Endothelial cell of umbilical vein (primary cell): ENCODE measurements at regions not wholly inside any gene's neighbourhood (a gene's known extent, or its start where the extent isn't known, plus 50 kb on each side); places are given as distances from the start of the nearest gene placed in this dataset.

Source experiments
- BruUV-seq: library from RNA; stranded (reverse); fragments of 400-500 nt; replicated peaks from 2 replicates; lab custom pipeline; 2021; lab: Mats Ljungman, UMichigan
- CTCF ChIA-PET: fragments of 300-600, 350-600 bp; sonication (Branson Sonifier 250); formaldehyde crosslinking; loops from one replicate; lab custom pipeline; 2021; ENCODE audit warnings: antibody characterized with exemption, inconsistent platforms; lab: Charles Lee
- POLR2A ChIA-PET: fragments of 300-600, 350-600 bp; sonication (Branson Sonifier 250); formaldehyde crosslinking; loops from one replicate; lab custom pipeline; 2021; ENCODE audit warnings: antibody characterized with exemption, inconsistent platforms; lab: Charles Lee
- DNase-seq: peaks from one replicate; pipeline ENCODE4 v3.0.0-alpha.2; 2011; ENCODE audit warnings: low read depth, low spot score
- FAIRE-seq: peaks from 2 replicates; lab custom pipeline; 2011; peaks lifted over from hg19 to GRCh38; lab: Jason Lieb, UNC
- H2AFZ ChIP-seq: 2 replicates; pipeline ENCODE4 v1.6.0; 2012; ENCODE audit warnings: low read depth, low read length, control low read depth, inconsistent platforms
- H3K27ac ChIP-seq: 2 replicates; pipeline ENCODE4 v1.5.1; 2011; ENCODE audit warnings: low read depth, mild to moderate bottlenecking, control low read depth, low read length, moderate library complexity; ENCODE audit not compliant: insufficient read depth
- H3K27me3 ChIP-seq, 2 experiments: 2 replicates each; pipeline versions ENCODE4 v1.6.0 to v1.6.1; 2011; ENCODE audit warnings: low read length in 2 of 2, mixed read lengths in 1 of 2; ENCODE audit not compliant: control insufficient read depth in 2 of 2, insufficient read depth in 2 of 2
- H3K36me3 ChIP-seq, 2 experiments: 2 replicates in 1 of 2; 3 replicates in 1 of 2; pipeline ENCODE4 v1.5.1; 2011; ENCODE audit warnings: low read length in 2 of 2, mild to moderate bottlenecking in 1 of 2, moderate library complexity in 1 of 2; ENCODE audit not compliant: control insufficient read depth in 2 of 2, insufficient read depth in 2 of 2; ENCODE audit errors: extremely low read depth in 1 of 2
- H3K4me1 ChIP-seq: 3 replicates; pipeline ENCODE4 v1.5.1; 2011; ENCODE audit warnings: mild to moderate bottlenecking, low read length; ENCODE audit not compliant: control insufficient read depth, insufficient read depth; ENCODE audit errors: extremely low read depth
- H3K4me2 ChIP-seq: 2 replicates; pipeline ENCODE4 v1.6.1; 2011; ENCODE audit warnings: low read length, control low read depth, mixed read lengths; ENCODE audit not compliant: insufficient read depth
- H3K4me3 ChIP-seq, 3 experiments: fragments of 200-600 bp in 1 of 3; sonication (generic), shearing (Covaris generic) in 1 of 3; replicated peaks in 1 of 3; 2 replicates each; pipeline ENCODE4 v1.5.1; 2011 to 2016; ENCODE audit warnings: control low read depth in 3 of 3, low read length in 3 of 3, mild to moderate bottlenecking in 2 of 3, inconsistent platforms in 1 of 3, low read depth in 1 of 3, moderate library complexity in 1 of 3; ENCODE audit not compliant: insufficient read depth in 1 of 3
- H3K79me2 ChIP-seq: 2 replicates; pipeline ENCODE4 v1.6.0; 2012; ENCODE audit warnings: low read length, inconsistent platforms; ENCODE audit not compliant: control insufficient read depth, insufficient read depth
- H3K9ac ChIP-seq: replicated peaks from 2 replicates; pipeline ENCODE3; 2011; ENCODE audit warnings: low read length, control low read depth; ENCODE audit not compliant: insufficient read depth; ENCODE audit errors: extremely low read depth
- H3K9me1 ChIP-seq: replicated peaks from 3 replicates; pipeline ENCODE4 v1.6.0; 2011; ENCODE audit warnings: mild to moderate bottlenecking, low read length; ENCODE audit not compliant: control insufficient read depth, insufficient read depth; ENCODE audit errors: extremely low read depth
- H3K9me3 ChIP-seq: replicated peaks from 2 replicates; pipeline ENCODE4 v1.5.1; 2012; ENCODE audit warnings: low read length, inconsistent platforms; ENCODE audit not compliant: control insufficient read depth, insufficient read depth
- H4K20me1 ChIP-seq: replicated peaks from 2 replicates; pipeline ENCODE3; 2011; ENCODE audit warnings: mild to moderate bottlenecking, low read length; ENCODE audit not compliant: control insufficient read depth, insufficient read depth; ENCODE audit errors: extremely low read depth
- CTCF ChIP-seq, 2 donors: IDR thresholded peaks; 1 replicate in 1 of 2; 2 replicates in 1 of 2; pipeline ENCODE4 v1.5.1; 2011; ENCODE audit warnings: low read length in 2 of 2, mild to moderate bottlenecking in 2 of 2, moderate library complexity in 2 of 2, control low read depth in 1 of 2, inconsistent platforms in 1 of 2, low read depth in 1 of 2; ENCODE audit not compliant: insufficient read depth in 1 of 2; ENCODE audit errors: extremely low read depth in 1 of 2
- EZH2 ChIP-seq: IDR thresholded peaks from 2 replicates; pipeline ENCODE4 v1.6.1; 2012; ENCODE audit warnings: borderline replicate concordance, low read depth, mild to moderate bottlenecking, moderate library complexity, low read length, inconsistent platforms; ENCODE audit not compliant: severe bottlenecking
- FOS ChIP-seq: IDR thresholded peaks from 2 replicates; pipeline ENCODE4 v1.6.1; 2011; ENCODE audit warnings: mild to moderate bottlenecking, low read length, moderate library complexity, borderline replicate concordance; ENCODE audit not compliant: insufficient read depth
- GATA2 ChIP-seq: IDR thresholded peaks from 2 replicates; pipeline ENCODE4 v1.7.0; 2011; ENCODE audit warnings: low read depth, mild to moderate bottlenecking, moderate library complexity, mixed read lengths, low read length; ENCODE audit not compliant: insufficient read length, insufficient read depth
- JUN ChIP-seq: IDR thresholded peaks from 2 replicates; pipeline ENCODE4 v1.6.1; 2011; ENCODE audit warnings: borderline replicate concordance, low read depth; ENCODE audit not compliant: insufficient read length, insufficient read depth
- MYC ChIP-seq: IDR thresholded peaks from one replicate; pipeline ENCODE4 v1.6.1; 2011; ENCODE audit warnings: mild to moderate bottlenecking, low read depth, low read length
- POLR2A ChIP-seq: IDR thresholded peaks from 2 replicates; pipeline ENCODE4 v1.6.1; 2012; ENCODE audit warnings: low read depth, mild to moderate bottlenecking, control low read depth, low read length
- POLR2AphosphoS5 ChIP-seq: IDR thresholded peaks from 2 replicates; pipeline ENCODE4 v1.6.1; 2012; ENCODE audit warnings: low read depth, mild to moderate bottlenecking, control low read depth, low read length, moderate library complexity; ENCODE audit not compliant: insufficient read depth
- dilution Hi-C: fragments of 300-500 bp; cut with MboI; formaldehyde crosslinking; loops from one replicate; pipeline ENCODE4 v1.15.0; 2019; ENCODE audit warnings: low sequenced_read_pairs; ENCODE audit not compliant: extremely low pct_ligation_motif_present
- intact Hi-C: fragments of 100-400 bp; cut with micrococcal nuclease; formaldehyde crosslinking; loops from one replicate; pipeline ENCODE4 v1.10.0; 2022
- TF ChIP-seq, protein P1 (sequence below): IDR thresholded peaks from 2 replicates; pipeline ENCODE4 v1.6.1; 2011; ENCODE audit not compliant: insufficient read depth, insufficient read length

- no TSS peak for BruUV-seq
These were observed 283.0 kb downstream of the HTR1B start for GRCh38 chr6:77180326-77180725.

GRCh38 chr6:77178821-77179220, 284.5 kb downstream of the HTR1B start:
- TF ChIP-seq POLR2AphosphoS5 = no peak
- TF ChIP-seq MYC = no peak
- no peak for TF ChIP-seq CTCF (IDR thresholded peaks at IDR 0.05; ENCODE audit: extremely low read depth in 1 of 2, insufficient read depth in 1 of 2, low read depth in 1 of 2, low read length in 2 of 2)
- TF ChIP-seq EZH2 = no peak
- TF ChIP-seq, protein P1, sequence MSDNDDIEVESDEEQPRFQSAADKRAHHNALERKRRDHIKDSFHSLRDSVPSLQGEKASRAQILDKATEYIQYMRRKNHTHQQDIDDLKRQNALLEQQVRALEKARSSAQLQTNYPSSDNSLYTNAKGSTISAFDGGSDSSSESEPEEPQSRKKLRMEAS = no peak
- TF ChIP-seq POLR2A = no peak
- TF ChIP-seq JUN = no peak
- no peak for TF ChIP-seq FOS
- TF ChIP-seq GATA2 = no peak
- H3K27me3 ChIP-seq = no peaks in the 10 kb centered on the region
- DNase-seq (no peak), FAIRE-seq (no peak)
- H4K20me1 ChIP-seq = no peaks in the 10 kb centered on the region
- intact Hi-C loops (no loop called here), dilution Hi-C loops (no loop called here)
- no peak overlapping the region for H2AFZ ChIP-seq
- ChIA-PET POLR2A (no interaction called here), CTCF (no interaction called here)
- BruUV-seq = no TSS peak
- H3K9me3 ChIP-seq = no peaks in the 10 kb centered on the region
- H3K4me3 ChIP-seq = no peak overlapping the region
- H3K4me1 ChIP-seq = no peaks in the 10 kb centered on the region
- no peak overlapping the region for H3K9ac ChIP-seq
- H3K27ac ChIP-seq = no peak overlapping the region
- no peaks in the 10 kb centered on the region for H3K79me2 ChIP-seq
- H3K36me3 ChIP-seq = no peaks in the 10 kb centered on the region
- H3K4me2 ChIP-seq = no peak overlapping the region
- no peaks in the 10 kb centered on the region for H3K9me1 ChIP-seq

More at GRCh38 chr6:77180326-77180725, 283.0 kb downstream of the HTR1B start:
- FAIRE-seq = no peak
- DNase-seq = no peak
- POLR2A ChIA-PET = no interaction called here
- Histone ChIP-seq H2AFZ (no peak overlapping the region), H3K4me3 (no peak overlapping the region), H3K9me3 (no peaks in the 10 kb centered on the region), H3K27ac (no peak overlapping the region), H3K79me2 (no peaks in the 10 kb centered on the region), H3K9ac (no peak overlapping the region), H3K9me1 (no peaks in the 10 kb centered on the region), H4K20me1 (no peaks in the 10 kb centered on the region), H3K4me1 (no peaks in the 10 kb centered on the region), H3K4me2 (no peak overlapping the region), H3K36me3 (no peaks in the 10 kb centered on the region), H3K27me3 (no peaks in the 10 kb centered on the region)
- TF ChIP-seq, protein P1 = no peak
- TF ChIP-seq JUN (peak; percentile 8), POLR2A (no peak)
- dilution Hi-C loops (no loop called here), intact Hi-C loops (no loop called here)
- CTCF ChIA-PET = no interaction called here
